ENCODE measurements at regions not wholly inside any gene's neighbourhood (a gene's known extent, or its start where the extent isn't known, plus 50 kb on each side); places are given as distances from the start of the nearest gene placed in this dataset.

DNA sequence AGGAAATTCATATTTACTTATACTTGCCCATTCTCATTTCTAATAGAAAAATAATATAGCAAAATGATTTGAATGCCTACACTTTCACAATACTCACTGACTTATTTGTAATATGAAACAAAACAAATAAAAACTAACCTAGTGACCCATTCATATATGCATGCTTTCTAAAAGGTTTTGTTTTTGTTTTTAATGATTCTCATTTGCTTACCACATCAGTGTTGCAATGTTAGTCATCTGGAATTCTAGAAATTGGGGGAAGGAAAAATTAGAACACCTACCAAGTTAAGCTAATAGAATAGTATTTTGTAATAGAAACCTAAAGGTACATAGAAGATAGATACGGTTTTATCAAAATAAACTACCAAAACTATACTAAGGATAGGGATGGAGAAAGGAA lies 214.1 kb upstream of the CNTN6 start:
- TF ChIP-seq, protein P1, sequence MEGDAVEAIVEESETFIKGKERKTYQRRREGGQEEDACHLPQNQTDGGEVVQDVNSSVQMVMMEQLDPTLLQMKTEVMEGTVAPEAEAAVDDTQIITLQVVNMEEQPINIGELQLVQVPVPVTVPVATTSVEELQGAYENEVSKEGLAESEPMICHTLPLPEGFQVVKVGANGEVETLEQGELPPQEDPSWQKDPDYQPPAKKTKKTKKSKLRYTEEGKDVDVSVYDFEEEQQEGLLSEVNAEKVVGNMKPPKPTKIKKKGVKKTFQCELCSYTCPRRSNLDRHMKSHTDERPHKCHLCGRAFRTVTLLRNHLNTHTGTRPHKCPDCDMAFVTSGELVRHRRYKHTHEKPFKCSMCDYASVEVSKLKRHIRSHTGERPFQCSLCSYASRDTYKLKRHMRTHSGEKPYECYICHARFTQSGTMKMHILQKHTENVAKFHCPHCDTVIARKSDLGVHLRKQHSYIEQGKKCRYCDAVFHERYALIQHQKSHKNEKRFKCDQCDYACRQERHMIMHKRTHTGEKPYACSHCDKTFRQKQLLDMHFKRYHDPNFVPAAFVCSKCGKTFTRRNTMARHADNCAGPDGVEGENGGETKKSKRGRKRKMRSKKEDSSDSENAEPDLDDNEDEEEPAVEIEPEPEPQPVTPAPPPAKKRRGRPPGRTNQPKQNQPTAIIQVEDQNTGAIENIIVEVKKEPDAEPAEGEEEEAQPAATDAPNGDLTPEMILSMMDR (IDR thresholded peaks at IDR 0.05; ENCODE audit: poor library complexity): no peak
- TF ChIP-seq EZH2 (IDR thresholded peaks at IDR 0.05; ENCODE audit: borderline replicate concordance) (no peak), EZH2phosphoT487 (IDR thresholded peaks at IDR 0.05; ENCODE audit: low read depth, severe bottlenecking, unreplicated experiment) (no peak)
